ENCODE measurements at regions not wholly inside any gene's neighbourhood (a gene's known extent, or its start where the extent isn't known, plus 50 kb on each side); places are given as distances from the start of the nearest gene placed in this dataset.

- Mint-ChIP-seq H3K4me1 (ENCODE audit: low read depth) (peaks cover 3% of the 10 kb centered on the region), H3K9me3 (ENCODE audit: low read depth) (peaks cover 16% of the 10 kb centered on the region), H3K27ac (no peak overlapping the region), H3K27me3 (no peaks in the 10 kb centered on the region), H3K36me3 (ENCODE audit: insufficient read depth) (peaks cover 2% of the 10 kb centered on the region), H3K4me3 (ENCODE audit: low read depth) (no peak overlapping the region)
- TF ChIP-seq CTCF (IDR thresholded peaks at IDR 0.05; ENCODE audit: unreplicated experiment) = no peak
- DNase-seq (ENCODE audit: low spot score, unreplicated experiment) = no peak
These were observed 233.6 kb upstream of the RMST start for GRCh38 chr12:97229004-97229403.

GRCh38 chr12:97235102-97235501, 227.5 kb upstream of the RMST start:
- H3K27ac Mint-ChIP-seq = no peak overlapping the region
- DNase-seq (ENCODE audit: low spot score, unreplicated experiment) = no peak
- H3K4me1 Mint-ChIP-seq (ENCODE audit: low read depth) = peaks cover 13% of the 10 kb centered on the region
- H3K9me3 Mint-ChIP-seq (ENCODE audit: low read depth) = peaks cover 6% of the 10 kb centered on the region
- H3K4me3 Mint-ChIP-seq (ENCODE audit: low read depth) = no peak overlapping the region
- H3K36me3 Mint-ChIP-seq (ENCODE audit: insufficient read depth) = no peaks in the 10 kb centered on the region
- H3K27me3 Mint-ChIP-seq = no peaks in the 10 kb centered on the region
- no peak for TF ChIP-seq CTCF (IDR thresholded peaks at IDR 0.05; ENCODE audit: unreplicated experiment)

DNA sequence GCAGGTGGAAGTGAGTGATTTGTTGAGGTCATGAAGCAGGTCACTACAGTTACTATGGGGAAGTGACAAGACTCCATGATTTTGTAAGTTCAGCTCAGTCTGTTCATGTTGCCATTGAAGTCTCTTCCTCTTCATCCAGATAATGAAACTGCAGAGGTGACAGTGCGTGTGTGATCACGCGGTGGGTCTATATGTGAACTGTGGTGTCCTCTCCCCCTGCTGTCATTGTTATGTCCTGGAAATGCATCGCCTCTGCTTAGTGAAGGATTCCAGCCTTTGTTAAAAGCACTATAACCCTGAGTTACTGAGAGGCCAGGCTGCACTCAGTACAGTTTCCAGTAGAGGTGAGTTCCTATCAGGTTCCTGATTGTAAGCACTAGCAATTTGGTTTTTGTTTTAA, 216.2 kb upstream of the RMST start:
- DNase-seq (ENCODE audit: low spot score, unreplicated experiment) = no peak
- Mint-ChIP-seq H3K4me3 (ENCODE audit: low read depth) (no peak overlapping the region), H3K9me3 (ENCODE audit: low read depth) (no peaks in the 10 kb centered on the region), H3K27me3 (no peaks in the 10 kb centered on the region), H3K27ac (no peak overlapping the region), H3K4me1 (ENCODE audit: low read depth) (peaks cover 1% of the 10 kb centered on the region), H3K36me3 (ENCODE audit: insufficient read depth) (no peaks in the 10 kb centered on the region)
- no peak for TF ChIP-seq CTCF (IDR thresholded peaks at IDR 0.05; ENCODE audit: unreplicated experiment)

GRCh38 chr12:97250483-97250882, 212.1 kb upstream of the RMST start:
- H3K27ac Mint-ChIP-seq = no peak overlapping the region

DNA sequence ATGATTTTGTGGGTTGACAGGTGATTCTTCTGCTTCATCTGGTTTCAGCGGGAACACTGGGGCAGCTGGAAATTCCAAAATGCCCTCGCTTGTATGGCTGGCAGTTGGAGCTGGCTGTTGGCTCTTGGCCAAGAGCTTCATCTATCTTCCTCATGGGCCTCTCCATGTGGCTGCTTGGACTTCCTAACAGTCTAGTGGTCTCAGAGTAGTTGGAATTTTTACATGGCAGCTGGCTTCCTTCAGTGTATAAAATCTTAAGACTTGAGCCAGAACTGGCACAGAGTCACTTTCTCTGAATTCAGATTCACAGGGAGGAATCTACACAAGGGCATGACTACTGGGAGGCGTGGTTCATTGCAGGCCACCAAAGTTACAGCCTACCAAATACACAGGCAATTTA, 204.9 kb upstream of the RMST start:
- no peak for DNase-seq (ENCODE audit: low spot score, unreplicated experiment)
- H3K4me1 Mint-ChIP-seq (ENCODE audit: low read depth) = peaks cover 6% of the 10 kb centered on the region
- H3K27me3 Mint-ChIP-seq = no peaks in the 10 kb centered on the region
- no peak overlapping the region for H3K27ac Mint-ChIP-seq
- H3K36me3 Mint-ChIP-seq (ENCODE audit: insufficient read depth) = no peaks in the 10 kb centered on the region
- H3K4me3 Mint-ChIP-seq (ENCODE audit: low read depth) = no peak overlapping the region
- H3K9me3 Mint-ChIP-seq (ENCODE audit: low read depth) = no peaks in the 10 kb centered on the region
- TF ChIP-seq CTCF (IDR thresholded peaks at IDR 0.05; ENCODE audit: unreplicated experiment) = no peak

More at GRCh38 chr12:97250483-97250882, 212.1 kb upstream of the RMST start:
- no peak for TF ChIP-seq CTCF (IDR thresholded peaks at IDR 0.05; ENCODE audit: unreplicated experiment)
- no peak overlapping the region for H3K4me3 Mint-ChIP-seq (ENCODE audit: low read depth)
- no peaks in the 10 kb centered on the region for H3K36me3 Mint-ChIP-seq (ENCODE audit: insufficient read depth)
- H3K9me3 Mint-ChIP-seq (ENCODE audit: low read depth) = no peaks in the 10 kb centered on the region
- DNase-seq (ENCODE audit: low spot score, unreplicated experiment) = no peak
- H3K4me1 Mint-ChIP-seq (ENCODE audit: low read depth) = peaks cover 8% of the 10 kb centered on the region
- no peaks in the 10 kb centered on the region for H3K27me3 Mint-ChIP-seq

All from progenitor cell of endocrine pancreas (in vitro differentiated cells).